GM12872 (cell line): ENCODE measurements at regions not wholly inside any gene's neighbourhood (a gene's known extent, or its start where the extent isn't known, plus 50 kb on each side); places are given as distances from the start of the nearest gene placed in this dataset.

ENCODE experiments used
- CTCF ChIP-seq: IDR thresholded peaks from 3 replicates; pipeline ENCODE4 v1.5.1; 2011; ENCODE audit warnings: low read depth, mild to moderate bottlenecking, low read length, moderate library complexity; ENCODE audit not compliant: insufficient read depth

GRCh38 chrX:110491846-110492620, 133.4 kb downstream of the RTL9 start:
- no peak for TF ChIP-seq CTCF

- TF ChIP-seq CTCF, result no peak
Observed at GRCh38 chrX:110504947-110505346, 146.3 kb downstream of the RTL9 start.

- no peak for TF ChIP-seq CTCF
Observed at GRCh38 chrX:110509755-110510532, 151.3 kb downstream of the RTL9 start.

- TF ChIP-seq CTCF, result no peak
Observed at GRCh38 chrX:110511238-110511637, 152.6 kb downstream of the RTL9 start.

GRCh38 chrX:110512341-110512740, 153.7 kb downstream of the RTL9 start:
- TF ChIP-seq CTCF, result no peak

- no peak for TF ChIP-seq CTCF
Observed at GRCh38 chrX:110514509-110514908, 155.9 kb downstream of the RTL9 start.

GRCh38 chrX:110519501-110519900, 160.9 kb downstream of the RTL9 start:
- TF ChIP-seq CTCF, result no peak
